ENCODE measurements at regions not wholly inside any gene's neighbourhood (a gene's known extent, or its start where the extent isn't known, plus 50 kb on each side); places are given as distances from the start of the nearest gene placed in this dataset.

DNA sequence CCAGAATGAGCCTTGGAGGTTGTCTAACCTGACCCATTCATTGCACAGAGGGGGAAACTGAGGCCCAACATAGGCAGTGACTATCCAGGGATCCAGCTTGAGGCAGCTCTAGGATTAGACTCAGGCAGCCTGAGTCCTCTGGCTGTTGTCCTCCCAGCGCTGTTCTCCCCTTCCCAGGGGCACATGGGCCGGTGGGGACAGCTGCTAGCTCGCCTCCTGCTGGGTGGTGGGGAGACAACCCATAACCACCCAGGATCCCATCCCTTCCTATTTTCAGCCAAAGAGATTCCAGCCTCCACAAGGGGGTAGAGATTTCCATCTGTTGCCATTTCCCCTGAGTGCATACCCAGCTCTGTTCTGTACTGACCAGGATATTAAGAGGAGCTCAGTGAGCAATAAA is 145.1 kb upstream of the GPR26 start:
- DNase-seq (ENCODE audit: low read depth in 1 of 2, low spot score in 1 of 2), result no peak

DNA sequence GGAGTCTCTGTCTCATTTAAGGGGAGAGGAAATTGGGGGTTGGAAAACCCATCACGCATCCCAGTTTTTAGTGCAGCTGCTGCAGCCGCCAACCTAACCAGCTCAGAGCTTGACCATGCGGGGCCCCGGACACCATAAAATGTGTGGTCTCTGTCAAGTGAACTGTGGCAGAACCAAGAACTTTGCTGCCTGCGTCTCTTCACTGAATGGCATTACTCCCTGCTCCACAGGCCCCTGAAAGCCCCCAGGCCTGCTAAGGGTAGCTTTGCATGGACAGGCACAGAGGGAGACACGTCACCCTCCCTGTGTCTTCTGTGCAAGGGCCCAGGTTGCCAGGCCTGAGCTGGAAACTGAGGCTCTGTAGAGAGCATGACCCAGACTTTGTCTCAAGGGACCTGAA is 144.6 kb upstream of the GPR26 start:
- DNase-seq (ENCODE audit: low read depth in 1 of 2, low spot score in 1 of 2), result no peak

DNA sequence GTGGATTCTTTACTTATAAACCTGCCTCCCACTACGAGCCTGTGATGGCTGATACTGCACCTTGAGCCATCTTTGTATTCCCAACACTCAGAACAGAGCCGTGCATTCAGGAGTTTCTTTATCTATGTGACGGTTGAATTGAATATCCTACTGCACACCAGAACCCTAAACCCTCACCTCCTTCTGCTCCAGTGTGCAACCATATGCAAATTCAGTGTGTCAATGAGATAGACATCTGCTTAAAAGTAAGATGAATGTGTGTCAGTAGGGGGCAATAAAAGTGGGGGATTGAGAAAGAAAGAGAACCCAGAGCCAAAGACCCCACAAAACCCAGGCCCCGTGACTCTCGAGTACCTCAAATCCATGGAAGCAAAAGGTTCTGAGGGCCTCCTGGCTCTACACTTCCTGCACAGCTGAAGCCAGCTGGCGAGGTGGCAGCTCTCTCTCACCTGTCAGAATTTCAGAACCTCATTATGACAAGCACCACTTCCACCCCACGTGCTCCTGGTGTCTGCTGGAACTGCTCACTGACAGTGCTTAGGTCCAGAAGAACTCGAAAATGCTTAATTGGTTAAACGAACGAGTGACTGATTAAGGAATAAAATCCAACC is 143.3 kb upstream of the GPR26 start:
- no peak for DNase-seq (ENCODE audit: low read depth in 1 of 2, low spot score in 1 of 2)

DNA sequence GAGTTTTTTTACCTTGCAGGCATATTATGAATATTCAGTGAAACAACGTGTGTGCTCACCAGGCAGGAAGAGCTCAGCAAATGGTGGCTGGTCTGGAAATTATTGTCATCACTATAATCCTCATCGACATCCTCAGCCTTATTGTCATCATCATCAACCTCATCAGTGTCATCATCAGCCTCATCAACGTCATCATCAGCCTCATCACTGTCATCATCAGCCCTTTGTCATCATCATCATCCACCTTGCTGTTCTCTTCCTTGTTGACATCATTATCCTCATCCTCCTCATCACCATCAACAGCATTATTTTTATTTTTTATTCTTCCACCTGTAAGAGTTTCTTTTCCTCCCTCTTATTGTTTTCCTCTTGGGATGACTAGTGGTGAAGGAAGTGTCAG is 142.3 kb upstream of the GPR26 start:
- no peak for DNase-seq (ENCODE audit: low read depth in 1 of 2, low spot score in 1 of 2)

DNA sequence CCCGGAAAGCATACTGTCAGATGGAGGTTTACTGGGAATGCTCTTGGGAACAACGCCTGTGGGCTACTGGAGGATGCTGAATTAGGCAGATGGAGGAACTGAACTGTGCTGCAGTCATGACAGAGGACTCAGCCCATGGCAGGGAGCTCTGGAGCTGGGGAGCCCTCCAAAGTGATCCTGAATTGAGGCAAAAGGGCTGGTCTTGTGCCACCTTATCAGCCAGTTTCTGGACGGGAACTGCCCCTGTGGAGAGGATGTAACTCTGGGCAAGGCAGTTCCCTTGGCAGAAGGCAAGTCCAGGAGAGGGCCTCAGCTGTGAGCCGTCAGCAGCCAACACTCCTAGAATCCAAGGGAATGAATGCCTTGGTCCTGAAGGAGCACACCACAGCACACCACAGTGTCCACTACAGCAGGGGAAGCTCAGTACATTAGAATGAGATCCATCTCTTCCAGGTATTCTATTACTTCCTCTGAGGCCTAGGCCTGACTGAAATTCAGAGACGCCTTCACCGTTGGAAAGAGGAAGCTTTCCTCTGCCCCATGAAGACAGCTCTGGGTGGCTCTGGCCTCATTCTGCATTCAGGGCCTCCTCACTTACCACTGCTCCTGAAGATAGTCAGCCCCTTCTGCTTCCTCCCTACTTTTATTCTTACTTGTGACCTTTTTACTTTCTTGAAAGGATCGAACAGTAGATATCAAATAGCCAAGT is 139.6 kb upstream of the GPR26 start:
- DNase-seq (ENCODE audit: low read depth in 1 of 2, low spot score in 1 of 2), result no peak

DNA sequence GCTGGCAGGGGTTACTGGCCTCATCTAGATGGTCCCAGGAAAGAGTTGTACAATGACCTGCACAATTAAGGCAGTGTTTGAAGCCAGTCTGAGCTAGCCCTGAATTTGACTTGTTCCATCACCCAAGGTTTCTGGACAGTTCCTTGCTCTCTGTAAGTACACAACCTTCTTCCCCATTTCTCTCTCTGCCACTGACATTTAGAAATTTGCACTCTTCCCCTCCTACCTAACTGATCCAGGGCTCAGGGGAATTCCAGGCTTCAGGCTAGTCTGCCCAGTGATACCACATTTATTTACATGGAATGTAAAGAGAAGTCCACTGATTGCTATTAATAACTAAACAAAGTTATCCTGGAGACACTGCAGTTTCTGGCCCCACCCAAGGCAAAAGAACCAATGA is 139.0 kb upstream of the GPR26 start:
- no peak for DNase-seq (ENCODE audit: low read depth in 1 of 2, low spot score in 1 of 2)

DNA sequence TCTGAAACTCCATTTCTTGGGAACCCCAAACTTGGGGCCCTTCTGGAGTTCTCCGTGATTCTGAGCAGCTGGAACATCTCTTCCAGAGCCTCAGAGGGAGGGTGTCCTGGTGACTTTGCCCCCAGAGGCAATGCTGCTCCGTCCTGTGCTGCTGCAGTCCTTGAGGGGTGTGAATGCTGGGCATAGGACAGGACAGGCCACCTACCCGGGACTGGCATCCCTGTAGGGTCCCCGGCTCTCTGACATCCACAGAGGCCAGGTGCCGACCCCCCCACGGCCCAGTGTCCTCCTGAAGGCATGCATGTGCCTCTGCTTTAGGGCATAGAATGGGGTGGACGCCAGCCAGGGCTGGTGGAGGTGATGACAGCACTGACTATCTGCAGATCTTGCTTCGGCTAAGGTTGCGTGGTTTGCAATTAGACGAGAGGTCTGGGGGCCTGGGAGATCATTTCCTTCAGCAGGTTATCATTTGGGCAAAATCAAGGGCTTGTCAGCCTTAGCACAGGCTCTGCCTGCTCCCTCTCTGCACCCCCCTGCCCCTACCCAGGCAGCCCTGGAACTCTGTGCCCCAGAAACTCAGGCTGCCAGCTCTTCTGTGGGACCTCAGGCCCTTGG is 136.9 kb upstream of the GPR26 start:
- no peak for DNase-seq (ENCODE audit: low read depth in 1 of 2, low spot score in 1 of 2)

DNA sequence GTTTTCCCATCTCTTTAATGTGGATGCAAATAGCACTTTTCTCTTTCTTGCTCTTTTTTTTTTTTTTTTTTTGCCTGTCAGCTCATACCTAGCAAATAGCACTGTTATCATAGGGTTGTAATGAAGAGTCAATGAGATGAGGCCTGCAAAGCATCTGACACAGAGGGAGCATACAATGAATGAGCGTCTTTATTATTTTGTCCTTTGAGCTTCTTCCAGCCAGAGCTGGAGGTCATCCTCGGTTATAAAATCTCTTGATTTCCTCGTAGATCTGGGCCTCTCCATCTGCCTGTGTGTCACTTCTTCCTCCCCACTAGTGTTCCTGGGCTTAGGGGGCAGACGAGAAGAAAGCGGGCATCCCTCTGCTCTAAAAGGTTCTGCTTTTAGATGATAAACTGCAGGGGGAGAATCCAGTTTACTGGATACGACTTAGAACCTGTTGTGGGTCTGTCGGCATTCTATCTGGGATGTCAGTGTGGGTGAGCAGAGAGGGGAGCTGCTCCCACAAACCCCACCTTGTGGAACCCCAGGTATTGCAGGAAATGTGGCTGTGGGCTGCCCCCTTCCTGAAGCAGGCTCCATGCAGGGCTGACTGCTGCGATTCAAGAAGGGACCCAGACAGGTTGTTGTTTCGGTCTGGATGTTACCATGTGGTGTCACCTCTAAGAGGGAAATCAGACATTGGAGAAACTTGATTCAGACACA is 135.8 kb upstream of the GPR26 start:
- DNase-seq (ENCODE audit: low read depth in 1 of 2, low spot score in 1 of 2), result no peak

DNA sequence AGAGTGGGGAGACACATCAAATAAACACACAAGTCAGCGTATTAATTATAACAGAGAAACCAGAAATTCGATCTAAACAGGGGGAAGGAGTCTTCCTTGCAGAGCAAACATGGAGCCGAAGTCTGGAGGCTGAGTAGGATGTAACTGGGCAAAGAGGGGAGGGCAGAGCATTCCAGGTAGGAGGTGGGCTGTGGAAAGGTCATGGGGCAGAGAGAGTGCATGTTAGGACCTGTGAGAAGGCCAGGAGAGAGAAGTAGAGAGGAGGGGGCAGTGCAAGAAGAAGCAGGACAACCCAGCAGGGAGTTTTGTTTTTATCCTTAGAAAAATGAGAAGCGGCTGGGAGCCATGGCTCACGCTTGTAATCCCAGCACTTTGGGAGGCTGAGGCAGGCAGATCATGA is 130.8 kb upstream of the GPR26 start:
- DNase-seq (ENCODE audit: low read depth in 1 of 2, low spot score in 1 of 2), result no peak

DNA sequence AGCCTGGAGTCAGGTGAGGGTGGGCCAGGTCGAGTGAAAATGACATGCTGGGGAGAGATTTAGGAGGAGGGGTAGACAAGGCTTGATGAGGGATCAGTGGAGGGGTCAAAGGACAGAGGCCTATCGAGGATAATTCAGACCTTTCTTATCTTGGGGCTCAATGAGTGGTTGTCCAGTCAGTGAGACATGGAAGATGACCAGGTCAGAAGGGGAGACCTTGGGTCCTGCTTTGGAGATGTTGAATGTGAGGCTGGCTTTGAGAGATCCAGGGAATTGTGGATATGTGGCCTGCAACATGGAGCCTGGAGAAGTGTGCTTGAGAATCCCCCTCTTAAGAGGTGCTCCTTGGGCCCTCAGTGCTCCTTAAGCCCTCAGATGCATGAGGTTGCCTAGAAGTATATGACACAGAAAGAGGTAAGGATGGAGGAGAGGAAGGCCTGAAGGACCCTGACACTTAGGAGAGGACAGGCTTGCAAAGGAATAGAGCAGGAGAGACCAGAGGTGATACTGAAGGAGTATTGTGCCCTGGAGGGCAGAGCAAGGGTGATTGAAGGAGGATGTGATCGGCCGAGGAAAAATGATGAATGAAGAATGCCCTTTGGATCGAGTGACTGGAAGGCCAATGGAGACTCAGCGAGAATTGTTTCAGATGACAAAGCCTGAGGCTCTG is 129.8 kb upstream of the GPR26 start:
- no peak for DNase-seq (ENCODE audit: low read depth in 1 of 2, low spot score in 1 of 2)

DNA sequence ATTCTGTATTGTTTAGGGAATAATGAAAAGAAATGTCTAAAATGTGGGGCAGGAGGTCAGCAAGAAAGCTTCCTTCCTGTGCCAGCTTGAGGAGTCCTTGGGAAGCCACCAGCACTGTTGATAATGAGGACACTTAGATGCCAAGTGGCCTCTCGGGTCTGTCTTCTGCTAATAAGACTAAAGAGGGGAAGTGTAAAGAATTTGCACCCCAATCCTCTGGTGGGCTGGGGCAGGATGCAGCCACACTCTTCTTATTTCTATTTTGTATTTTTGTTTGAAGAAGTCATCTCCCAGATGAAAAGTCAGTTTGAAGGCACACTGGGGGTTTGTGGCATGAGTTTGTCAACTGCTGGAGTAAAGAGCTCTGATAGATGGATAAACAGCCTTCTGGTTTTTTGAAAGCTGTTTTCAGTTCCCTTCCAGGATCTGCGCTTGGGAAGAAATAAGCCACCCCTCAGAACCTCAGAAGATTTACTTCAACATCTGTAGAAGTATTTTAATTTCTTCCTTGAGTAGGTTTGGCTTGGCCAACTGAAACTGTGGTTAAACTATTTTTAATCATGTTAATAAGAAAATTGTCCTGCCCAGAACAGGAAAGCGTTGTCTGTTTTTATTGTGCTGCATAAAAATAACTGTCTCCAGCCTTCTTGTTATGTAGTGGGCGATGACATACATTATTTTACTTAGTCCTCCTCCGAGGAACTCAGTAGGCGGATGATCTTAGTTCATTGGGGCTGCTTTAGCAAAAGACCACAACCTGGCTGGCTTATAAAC is 128.8 kb upstream of the GPR26 start:
- no peak for DNase-seq (ENCODE audit: low read depth in 1 of 2, low spot score in 1 of 2)

DNA sequence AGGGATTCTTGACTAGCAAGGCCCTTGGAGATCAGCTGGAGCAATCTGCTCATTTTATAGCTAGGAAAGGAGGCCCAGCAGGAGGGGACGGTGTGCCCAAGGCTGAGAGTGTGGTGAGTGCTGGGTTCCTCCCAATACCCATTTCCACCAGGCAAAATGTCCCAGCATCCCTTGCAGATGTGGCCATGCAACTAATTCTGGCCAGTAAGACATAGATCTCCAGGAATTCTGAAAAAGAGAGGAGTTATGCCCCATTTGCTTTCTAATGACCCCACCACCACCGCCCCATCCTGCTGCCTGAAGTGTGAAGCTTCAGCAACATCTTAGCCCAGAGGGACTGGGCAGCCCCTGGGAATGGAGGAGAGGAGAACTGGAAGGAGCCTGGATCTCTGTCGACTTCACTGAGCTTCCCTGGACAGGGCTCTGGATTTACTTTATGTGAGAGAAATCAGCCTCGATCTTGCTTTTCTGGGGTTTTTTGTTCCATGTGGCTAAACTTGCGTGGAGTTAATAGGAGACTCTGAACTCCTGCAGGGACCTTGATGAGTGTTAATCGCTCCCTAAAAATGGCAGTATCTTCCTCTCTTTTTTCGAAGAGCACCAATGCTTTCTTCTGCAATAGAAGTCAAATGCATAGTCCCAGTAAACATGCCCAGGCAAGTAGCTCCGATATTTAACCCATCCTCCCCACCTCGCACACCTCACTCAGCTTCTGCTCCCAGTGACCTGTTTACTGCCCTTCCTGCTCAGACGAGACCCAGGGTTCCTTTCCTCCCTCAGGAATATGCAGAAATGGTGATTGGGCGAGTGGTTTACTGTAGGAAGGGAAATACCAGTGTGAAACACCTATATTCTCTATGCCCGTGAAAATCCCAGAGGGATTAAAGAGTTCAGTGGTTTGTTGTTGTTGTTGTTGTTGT is 127.5 kb upstream of the GPR26 start:
- no peak for DNase-seq (ENCODE audit: low read depth in 1 of 2, low spot score in 1 of 2)

DNA sequence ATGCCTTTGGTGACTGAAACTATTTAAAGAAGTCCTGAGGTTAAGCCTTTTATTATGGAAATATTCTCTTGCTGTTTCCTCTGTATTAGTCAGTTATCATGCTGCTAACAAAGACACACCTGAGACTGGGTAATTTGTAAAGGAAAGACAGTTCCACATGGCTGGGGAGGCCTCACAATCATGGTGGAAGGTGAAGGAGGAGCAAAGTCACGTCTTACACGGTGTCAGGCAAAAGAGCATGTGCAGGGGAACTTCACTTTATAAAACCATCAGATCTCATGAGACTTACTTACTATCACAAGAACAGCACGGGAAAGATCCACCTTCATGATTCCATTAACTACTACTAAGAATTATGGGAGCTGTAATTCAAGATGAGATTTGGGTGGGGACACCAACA is 121.2 kb upstream of the GPR26 start:
- DNase-seq (ENCODE audit: low read depth in 1 of 2, low spot score in 1 of 2), result no peak

DNA sequence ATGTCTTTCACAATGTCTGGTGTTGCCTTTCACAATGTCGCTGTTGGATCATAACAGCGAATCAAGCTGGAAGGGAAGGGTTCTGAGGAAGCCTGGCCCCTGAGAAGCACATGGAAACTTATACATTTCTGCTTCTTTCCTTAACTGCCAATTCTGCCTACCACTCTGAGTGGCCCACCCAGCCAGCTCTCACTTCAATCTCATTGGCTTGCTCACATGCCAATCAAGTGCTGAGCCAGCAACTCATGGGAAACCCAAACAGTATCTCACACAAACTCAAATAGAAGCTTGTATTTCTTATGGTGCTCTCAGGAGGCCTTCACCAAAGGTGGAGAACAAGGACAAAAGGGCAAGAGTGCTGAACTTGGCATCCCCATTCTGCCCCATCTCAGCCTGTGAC is 117.4 kb upstream of the GPR26 start:
- no peak for DNase-seq (ENCODE audit: low read depth in 1 of 2, low spot score in 1 of 2)

DNA sequence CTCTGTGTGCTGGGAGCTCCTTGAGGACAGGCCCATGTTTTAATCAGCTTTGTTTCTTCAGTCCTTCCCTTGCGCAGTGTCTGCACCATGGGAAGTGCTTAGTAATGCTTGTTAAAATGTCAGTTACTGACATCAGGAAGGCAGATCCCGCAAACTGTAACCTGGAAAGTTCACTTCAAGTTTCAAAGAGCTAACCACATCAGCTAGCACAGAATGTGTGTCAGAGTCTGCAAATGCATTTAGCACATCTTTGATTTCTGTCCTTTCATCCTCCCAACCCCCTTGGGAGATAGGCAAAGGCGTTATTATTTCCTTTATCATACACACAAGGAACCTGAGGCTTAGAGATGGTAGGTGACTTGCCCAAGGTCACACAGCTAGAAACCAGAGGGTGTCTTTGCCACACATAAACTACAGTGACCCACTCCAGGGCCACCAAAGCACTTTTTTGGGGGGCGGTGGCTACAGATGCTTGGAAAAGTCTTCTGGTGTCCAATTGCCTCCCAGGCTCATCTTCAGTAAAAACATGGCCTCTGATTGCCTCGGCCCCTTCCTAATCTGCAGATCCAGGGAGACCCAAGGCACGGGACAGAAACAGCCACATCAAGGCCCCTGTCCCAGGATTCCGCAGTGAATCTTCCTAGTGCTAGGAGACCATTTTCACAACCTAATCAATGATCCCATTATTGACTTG is 116.2 kb upstream of the GPR26 start:
- no peak for DNase-seq (ENCODE audit: low read depth in 1 of 2, low spot score in 1 of 2)

DNA sequence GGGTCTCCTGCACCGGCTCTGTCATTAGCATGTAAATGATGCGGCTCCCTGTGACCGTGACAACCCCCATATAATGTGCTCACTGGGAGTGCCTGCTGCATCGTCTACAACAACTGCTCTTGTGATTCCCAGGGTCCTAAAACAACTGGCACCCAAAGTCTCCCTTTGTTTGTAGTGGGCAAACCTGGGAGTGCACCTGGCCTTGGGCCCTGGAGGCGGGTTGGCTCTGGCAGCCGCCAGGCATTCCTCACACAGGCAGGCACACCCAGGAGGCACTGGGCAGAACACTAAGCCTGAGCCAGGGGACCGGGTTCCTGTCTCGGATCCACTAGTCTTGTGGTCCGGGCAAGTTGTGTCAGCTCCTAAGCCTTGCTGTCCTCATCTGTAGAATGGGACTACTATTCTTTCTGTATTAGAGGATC is 115.5 kb upstream of the GPR26 start:
- no peak for DNase-seq (ENCODE audit: low read depth in 1 of 2, low spot score in 1 of 2)

DNA sequence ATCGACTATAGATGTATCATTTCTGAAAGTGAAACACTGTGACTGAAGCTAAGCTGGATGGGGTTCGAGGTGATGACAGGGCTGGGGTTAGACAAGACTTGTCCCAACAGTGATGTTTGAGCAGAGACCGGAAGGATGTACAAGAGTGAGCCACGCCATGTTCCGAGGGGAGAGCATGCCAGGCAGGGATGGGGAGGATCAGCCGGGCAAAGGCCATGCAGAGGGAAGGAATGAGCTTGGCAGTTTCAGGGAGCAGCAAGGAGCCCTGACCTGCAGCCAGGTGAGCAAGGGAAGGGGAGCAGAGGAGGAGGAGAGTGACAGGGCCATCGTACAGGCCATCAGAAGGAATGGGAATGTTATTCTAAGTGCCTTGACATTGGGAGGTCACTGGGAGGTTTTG is 114.9 kb upstream of the GPR26 start:
- DNase-seq (ENCODE audit: low read depth in 1 of 2, low spot score in 1 of 2), result no peak

DNA sequence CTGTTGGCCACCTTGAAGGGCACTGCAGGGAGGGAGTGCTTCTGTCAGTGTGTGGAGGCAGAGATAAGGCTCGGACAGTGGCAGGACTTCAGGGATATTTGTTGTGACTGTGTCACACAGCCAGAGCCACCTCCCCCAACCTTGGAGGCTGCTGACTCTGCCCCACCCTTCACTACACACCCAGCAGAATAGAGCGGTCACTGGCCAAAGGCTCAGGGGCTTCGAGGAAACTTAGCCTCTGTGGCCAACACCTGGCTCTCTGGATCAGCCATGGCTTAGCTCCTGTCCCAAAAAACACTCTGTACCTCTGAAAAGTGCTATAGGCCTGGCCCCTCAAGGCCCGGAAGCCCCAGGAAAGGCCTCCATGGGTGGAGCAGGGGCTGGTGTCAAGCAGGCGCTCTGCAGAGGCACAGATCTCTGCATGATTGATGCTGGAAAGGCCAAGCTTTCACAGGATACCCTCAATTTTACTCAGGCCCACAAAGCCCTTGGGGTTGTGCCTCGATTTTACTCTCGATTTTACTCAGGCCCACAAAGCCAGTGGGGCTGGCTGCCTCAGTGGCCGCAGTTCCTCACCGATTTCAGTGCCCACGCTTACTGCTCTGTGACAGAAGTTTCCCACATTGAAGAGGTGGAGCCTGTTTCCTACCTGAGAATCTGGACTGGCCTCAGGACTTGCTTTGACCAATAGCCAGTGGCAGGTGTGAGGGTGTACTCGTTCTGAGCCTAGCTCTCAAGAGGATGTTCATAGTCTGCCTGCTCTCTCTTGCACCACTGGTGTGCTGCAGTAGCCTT is 113.2 kb upstream of the GPR26 start:
- DNase-seq (ENCODE audit: low read depth in 1 of 2, low spot score in 1 of 2), result no peak

Data from stimulated activated CD4-positive, alpha-beta T cell treated with anti-CD3 and anti-CD28 coated beads, Interleukin-15, amount 100 ng/mL, for 1 hour (primary cell).